CD8-positive, alpha-beta memory T cell (primary cell): ENCODE measurements at regions not wholly inside any gene's neighbourhood (a gene's known extent, or its start where the extent isn't known, plus 50 kb on each side); places are given as distances from the start of the nearest gene placed in this dataset.

Source experiments
- CTCF ChIA-PET: fragments of 350-600 bp; sonication (Branson Sonifier 250); formaldehyde crosslinking; loops from one replicate; lab custom pipeline; 2021; ENCODE audit warnings: antibody characterized with exemption; lab: Charles Lee
- POLR2A ChIA-PET: fragments of 350-600 bp; sonication (Branson Sonifier 250); formaldehyde crosslinking; loops from one replicate; lab custom pipeline; 2021; ENCODE audit warnings: antibody characterized with exemption; lab: Charles Lee
- DNase-seq, 5 donors: peaks; one replicate each; pipeline versions ENCODE4 v3.0.0 to v3.0.0-alpha.2; 2020 to 2022; ENCODE audit warnings: mixed read lengths in 1 of 5
- H3K27ac ChIP-seq: one replicate; pipeline ENCODE4 v1.7.0; 2013; ENCODE audit warnings: low read depth, mild to moderate bottlenecking, low read length, moderate library complexity
- H3K27me3 ChIP-seq: 2 replicates; pipeline ENCODE4 v1.7.0; 2013; ENCODE audit warnings: low read length, mild to moderate bottlenecking; ENCODE audit not compliant: insufficient read depth, poor library complexity, severe bottlenecking
- H3K36me3 ChIP-seq: 2 replicates; pipeline ENCODE4 v1.7.0; 2013; ENCODE audit warnings: mild to moderate bottlenecking, low read length, moderate library complexity; ENCODE audit not compliant: insufficient read depth
- H3K4me1 ChIP-seq: 2 replicates; pipeline ENCODE4 v1.7.0; 2013; ENCODE audit warnings: mild to moderate bottlenecking, low read length, moderate library complexity; ENCODE audit not compliant: insufficient read depth
- H3K4me3 ChIP-seq: 2 replicates; pipeline ENCODE4 v1.7.0; 2013; ENCODE audit warnings: mild to moderate bottlenecking, low read length
- H3K9me3 ChIP-seq: 2 replicates; pipeline ENCODE4 v1.7.0; 2013; ENCODE audit warnings: mild to moderate bottlenecking, low read length
- H3K27ac Mint-ChIP-seq, 8 donors: one replicate each; pipeline ENCODE4 v1.8.0; 2020 to 2021; ENCODE audit warnings: mixed read lengths in 8 of 8, mild to moderate bottlenecking in 6 of 8, inconsistent platforms in 3 of 8, moderate library complexity in 3 of 8
- H3K27me3 Mint-ChIP-seq, 2 donors: one replicate each; pipeline ENCODE4 v1.8.0; 2020 to 2021; ENCODE audit warnings: mixed read lengths in 2 of 2, mild to moderate bottlenecking in 1 of 2, moderate library complexity in 1 of 2
- H3K36me3 Mint-ChIP-seq, 3 donors: one replicate each; pipeline ENCODE4 v1.8.0; 2020 to 2021; ENCODE audit warnings: mixed read lengths in 3 of 3, inconsistent platforms in 1 of 3, mild to moderate bottlenecking in 1 of 3
- H3K4me1 Mint-ChIP-seq, 3 donors: one replicate each; pipeline ENCODE4 v1.8.0; 2020 to 2021; ENCODE audit warnings: mixed read lengths in 3 of 3, inconsistent platforms in 1 of 3, mild to moderate bottlenecking in 1 of 3
- H3K4me3 Mint-ChIP-seq, 7 donors: one replicate each; pipeline ENCODE4 v1.8.0; 2020 to 2021; ENCODE audit warnings: mixed read lengths in 7 of 7, mild to moderate bottlenecking in 6 of 7, moderate library complexity in 4 of 7, inconsistent platforms in 2 of 7
- H3K9me3 Mint-ChIP-seq, 5 donors: one replicate each; pipeline ENCODE4 v1.8.0; 2020 to 2022; ENCODE audit warnings: mixed read lengths in 5 of 5, mild to moderate bottlenecking in 3 of 5, moderate library complexity in 2 of 5, inconsistent platforms in 1 of 5

DNA sequence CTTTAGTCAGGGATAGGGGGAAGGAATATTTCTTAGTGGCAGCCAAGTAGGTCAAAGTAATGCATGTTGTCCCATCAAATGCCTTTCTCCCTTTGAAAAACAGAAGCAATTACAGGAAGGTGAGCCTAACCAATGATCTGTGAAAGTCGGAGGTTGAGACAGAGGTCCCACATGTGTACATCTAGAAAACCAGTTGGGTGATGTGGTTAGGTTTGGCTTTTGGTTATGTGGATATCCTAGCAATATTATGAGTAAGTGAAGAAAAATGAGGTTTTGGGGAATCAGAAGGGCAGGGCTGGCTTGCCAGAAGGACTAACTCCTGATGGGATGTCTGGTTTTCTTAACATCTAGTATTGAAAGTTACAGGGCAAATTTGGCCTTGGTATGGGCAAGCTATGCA is 63.4 kb upstream of the PALM2AKAP2 start:
- POLR2A ChIA-PET, result no interaction called here

DNA sequence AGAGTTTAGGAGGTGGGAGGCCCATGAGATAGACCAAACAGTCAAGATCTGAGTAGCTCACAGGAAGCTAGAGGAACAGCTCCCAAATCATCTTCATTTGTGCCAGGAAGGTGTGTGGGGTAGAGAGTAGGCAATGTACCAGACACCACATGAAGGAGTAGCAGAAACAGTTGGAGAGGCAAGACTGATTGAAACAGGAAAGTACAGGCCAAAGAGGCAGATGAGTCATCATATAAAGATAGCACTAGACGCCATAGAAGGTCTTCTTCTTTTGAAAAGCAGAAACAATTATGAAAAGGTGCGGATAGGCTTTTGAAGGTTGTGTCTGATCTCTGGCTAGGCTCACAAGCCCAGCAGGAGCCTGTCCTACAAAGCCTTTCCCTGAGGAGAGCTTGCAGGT is 62.7 kb upstream of the PALM2AKAP2 start:
- no peak for DNase-seq
- no peak overlapping the region for H3K27ac Mint-ChIP-seq
- Histone ChIP-seq H3K36me3 (no peaks in the 10 kb centered on the region), H3K9me3 (no peaks in the 10 kb centered on the region), H3K4me3 (no peak overlapping the region), H3K27me3 (no peaks in the 10 kb centered on the region), H3K27ac (no peak overlapping the region), H3K4me1 (no peaks in the 10 kb centered on the region)
- ChIA-PET CTCF (no interaction called here), POLR2A (no interaction called here)
- H3K27me3 Mint-ChIP-seq, result peaks cover 0 to 2% of the 10 kb centered on the region in 2 donors
- H3K9me3 Mint-ChIP-seq, result peaks cover 0 to 4% (median 0%) of the 10 kb centered on the region in 5 donors
- H3K4me1 Mint-ChIP-seq, result no peaks in the 10 kb centered on the region
- H3K36me3 Mint-ChIP-seq, result no peaks in the 10 kb centered on the region
- no peak overlapping the region for H3K4me3 Mint-ChIP-seq

More for the DNA sequence above, 63.4 kb upstream of the PALM2AKAP2 start:
- Mint-ChIP-seq H3K4me1 (no peaks in the 10 kb centered on the region), H3K4me3 (no peak overlapping the region), H3K27me3 (peaks cover 0 to 2% of the 10 kb centered on the region in 2 donors), H3K9me3 (no peaks in the 10 kb centered on the region), H3K27ac (no peak overlapping the region), H3K36me3 (no peaks in the 10 kb centered on the region)
- no peak overlapping the region for H3K27ac ChIP-seq
- DNase-seq, result no peak
- no peaks in the 10 kb centered on the region for H3K4me1 ChIP-seq
- H3K36me3 ChIP-seq, result no peaks in the 10 kb centered on the region
- no peaks in the 10 kb centered on the region for H3K9me3 ChIP-seq
- CTCF ChIA-PET, result no interaction called here
- no peaks in the 10 kb centered on the region for H3K27me3 ChIP-seq
- H3K4me3 ChIP-seq, result no peak overlapping the region

DNA sequence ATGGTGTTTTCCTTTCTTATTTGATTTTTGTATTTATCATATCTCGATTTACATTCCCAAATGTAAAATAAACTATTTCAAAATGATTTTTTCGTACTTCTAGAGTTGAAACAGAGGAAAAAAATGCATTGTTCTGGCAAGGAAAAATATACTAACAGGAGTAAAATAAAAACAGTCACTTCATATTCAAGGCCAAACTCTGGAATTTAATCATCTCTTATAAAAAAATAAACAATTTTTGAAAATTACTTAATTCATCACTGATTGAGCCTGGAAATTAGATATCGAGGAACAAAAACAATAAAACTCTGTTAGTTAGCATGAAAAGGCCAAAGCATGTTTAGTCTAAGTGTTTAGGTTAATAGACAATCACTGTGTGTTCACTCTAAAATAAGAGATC is 61.1 kb upstream of the PALM2AKAP2 start:
- no peaks in the 10 kb centered on the region for H3K36me3 Mint-ChIP-seq
- no peaks in the 10 kb centered on the region for H3K9me3 ChIP-seq
- no peaks in the 10 kb centered on the region for H3K27me3 ChIP-seq
- no peak for DNase-seq
- no peak overlapping the region for H3K4me3 ChIP-seq
- H3K27ac Mint-ChIP-seq, result no peak overlapping the region
- H3K4me1 ChIP-seq, result no peaks in the 10 kb centered on the region
- ChIA-PET POLR2A (no interaction called here), CTCF (no interaction called here)
- peaks cover 0 to 4% of the 10 kb centered on the region in 2 donors for H3K27me3 Mint-ChIP-seq
- H3K36me3 ChIP-seq, result no peaks in the 10 kb centered on the region
- H3K4me3 Mint-ChIP-seq, result no peak overlapping the region
- peaks cover 0 to 6% (median 3%) of the 10 kb centered on the region in 5 donors for H3K9me3 Mint-ChIP-seq
- no peak overlapping the region for H3K27ac ChIP-seq
- H3K4me1 Mint-ChIP-seq, result no peaks in the 10 kb centered on the region

DNA sequence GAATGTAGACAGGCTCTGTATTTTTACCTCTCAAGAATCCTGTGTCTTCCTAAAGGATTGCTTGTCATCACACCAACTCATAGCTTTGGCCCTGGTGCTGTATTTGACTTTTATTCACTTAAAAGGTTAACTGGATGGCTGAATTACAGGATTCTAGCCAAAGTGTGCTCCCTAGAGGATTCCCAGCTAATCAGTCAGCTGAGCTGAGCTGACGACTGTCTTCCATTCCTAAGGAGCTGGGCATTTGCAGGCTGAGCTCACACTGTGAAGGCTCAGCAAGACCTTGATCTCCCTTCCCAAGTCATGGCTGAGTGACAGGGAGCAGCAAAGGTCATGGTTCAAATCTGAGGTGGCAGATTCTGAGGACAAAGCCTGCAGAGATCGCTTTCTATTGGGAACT is 59.0 kb upstream of the PALM2AKAP2 start:
- no peak overlapping the region for H3K27ac Mint-ChIP-seq
- H3K27me3 ChIP-seq, result no peaks in the 10 kb centered on the region
- peaks cover 0 to 2% of the 10 kb centered on the region in 2 donors for H3K27me3 Mint-ChIP-seq
- no peak overlapping the region for H3K27ac ChIP-seq
- H3K4me3 Mint-ChIP-seq, result no peak overlapping the region
- no peaks in the 10 kb centered on the region for H3K4me1 Mint-ChIP-seq
- DNase-seq, result no peak
- no peaks in the 10 kb centered on the region for H3K36me3 ChIP-seq
- H3K4me3 ChIP-seq, result no peak overlapping the region
- H3K4me1 ChIP-seq, result no peaks in the 10 kb centered on the region
- no peaks in the 10 kb centered on the region for H3K9me3 ChIP-seq
- peaks cover 0 to 6% (median 4%) of the 10 kb centered on the region in 5 donors for H3K9me3 Mint-ChIP-seq
- no peaks in the 10 kb centered on the region for H3K36me3 Mint-ChIP-seq
- POLR2A ChIA-PET, result no interaction called here
- CTCF ChIA-PET, result no interaction called here

DNA sequence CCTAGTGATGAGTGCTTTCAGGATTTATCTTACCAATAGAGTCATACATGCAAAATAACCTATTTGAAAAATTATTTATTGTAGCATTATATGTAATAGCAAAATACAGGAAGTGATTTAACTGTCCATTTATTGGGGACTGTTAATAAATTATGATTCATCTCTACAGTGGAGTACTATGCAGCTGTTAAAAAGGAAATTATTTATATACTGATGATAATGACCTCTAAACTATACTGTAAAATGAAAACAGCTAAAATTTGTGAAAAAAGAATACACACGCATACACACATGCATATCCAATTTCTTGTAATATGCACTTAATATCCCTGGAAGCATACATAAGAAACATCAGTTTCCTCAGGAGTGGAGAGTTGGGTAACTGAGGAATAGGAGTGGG is 58.0 kb upstream of the PALM2AKAP2 start:
- H3K4me1 ChIP-seq, result no peaks in the 10 kb centered on the region
- Mint-ChIP-seq H3K9me3 (peaks cover 0 to 7% (median 5%) of the 10 kb centered on the region in 5 donors), H3K4me1 (no peaks in the 10 kb centered on the region), H3K27me3 (peaks cover 0 to 2% of the 10 kb centered on the region in 2 donors), H3K4me3 (no peak overlapping the region), H3K36me3 (no peaks in the 10 kb centered on the region), H3K27ac (no peak overlapping the region)
- ChIA-PET CTCF (no interaction called here), POLR2A (no interaction called here)
- no peaks in the 10 kb centered on the region for H3K9me3 ChIP-seq
- no peaks in the 10 kb centered on the region for H3K36me3 ChIP-seq
- no peak overlapping the region for H3K4me3 ChIP-seq
- H3K27ac ChIP-seq, result no peak overlapping the region
- no peaks in the 10 kb centered on the region for H3K27me3 ChIP-seq
- DNase-seq, result no peak

DNA sequence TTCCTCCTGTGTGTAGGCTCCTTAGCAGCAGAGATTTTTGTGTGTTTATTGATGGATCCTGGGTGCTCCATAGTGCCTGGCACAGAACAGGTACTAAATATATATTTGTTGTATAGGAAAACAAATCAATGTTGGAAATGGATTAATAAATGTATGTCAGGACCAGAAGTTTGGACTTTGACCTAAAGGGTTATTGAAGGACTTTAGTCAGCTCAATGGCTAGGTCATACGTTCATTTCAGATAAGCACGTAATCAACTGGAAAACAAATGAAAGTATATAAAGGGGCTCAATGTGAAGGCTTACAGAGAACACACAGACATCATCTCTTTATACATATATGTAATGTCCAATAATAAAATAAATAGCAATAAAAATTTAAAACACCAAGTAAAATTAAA is 56.2 kb upstream of the PALM2AKAP2 start:
- Histone ChIP-seq H3K9me3 (no peaks in the 10 kb centered on the region), H3K36me3 (no peaks in the 10 kb centered on the region), H3K4me3 (no peak overlapping the region), H3K27me3 (no peaks in the 10 kb centered on the region), H3K4me1 (no peaks in the 10 kb centered on the region), H3K27ac (no peak overlapping the region)
- Mint-ChIP-seq H3K4me3 (no peak overlapping the region), H3K36me3 (no peaks in the 10 kb centered on the region), H3K9me3 (peaks cover 0 to 9% (median 6%) of the 10 kb centered on the region in 5 donors), H3K4me1 (no peaks in the 10 kb centered on the region), H3K27me3 (peaks cover 0 to 2% of the 10 kb centered on the region in 2 donors), H3K27ac (no peak overlapping the region)
- no peak for DNase-seq
- ChIA-PET CTCF (no interaction called here), POLR2A (no interaction called here)

DNA sequence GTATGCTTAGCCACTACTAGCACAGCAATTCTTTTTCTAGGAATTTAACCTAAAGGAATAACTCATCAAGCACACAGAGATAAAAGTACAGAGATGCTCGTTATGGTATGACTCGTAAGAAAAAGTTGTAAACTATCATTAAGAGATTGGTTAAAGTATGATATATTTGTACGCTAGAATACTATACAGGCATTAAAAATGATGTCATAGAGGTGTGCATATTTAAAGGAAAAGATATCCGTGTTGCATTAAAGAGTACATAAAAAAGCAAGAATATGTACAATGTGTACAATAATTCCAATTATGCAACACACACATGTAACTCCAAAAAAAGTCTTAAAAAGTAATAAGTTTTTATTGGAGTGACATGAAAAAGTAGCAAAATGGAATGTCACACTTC is 54.5 kb upstream of the PALM2AKAP2 start:
- H3K27me3 ChIP-seq, result no peaks in the 10 kb centered on the region
- CTCF ChIA-PET, result no interaction called here

DNA sequence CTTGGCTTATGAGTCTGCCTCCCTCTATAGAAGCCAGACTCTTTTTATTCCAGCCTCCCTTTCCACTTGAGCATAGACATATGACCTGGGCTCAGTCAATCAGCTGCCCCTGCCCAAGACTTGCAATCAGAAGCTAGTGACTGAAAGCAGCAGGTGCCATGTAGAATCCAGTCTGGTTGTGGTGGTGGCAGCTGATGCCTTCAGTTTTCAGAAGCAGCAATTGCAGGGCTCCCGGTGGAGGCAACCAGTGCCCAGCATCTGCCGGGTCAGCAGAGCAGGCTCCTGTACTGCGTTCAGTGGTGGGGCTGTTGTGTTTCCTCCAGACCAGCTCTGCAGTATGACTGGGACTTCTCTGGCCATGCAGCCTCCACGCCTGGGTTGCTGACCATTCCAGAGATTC is 53.9 kb upstream of the PALM2AKAP2 start:
- Histone ChIP-seq H3K27me3 (no peaks in the 10 kb centered on the region), H3K27ac (no peak overlapping the region), H3K9me3 (no peaks in the 10 kb centered on the region), H3K36me3 (no peaks in the 10 kb centered on the region), H3K4me3 (no peak overlapping the region), H3K4me1 (no peaks in the 10 kb centered on the region)
- Mint-ChIP-seq H3K36me3 (no peaks in the 10 kb centered on the region), H3K9me3 (peaks cover 0 to 9% (median 6%) of the 10 kb centered on the region in 5 donors), H3K4me3 (no peak overlapping the region), H3K27ac (no peak overlapping the region), H3K4me1 (no peaks in the 10 kb centered on the region), H3K27me3 (peaks cover 0 to 2% of the 10 kb centered on the region in 2 donors)
- no peak for DNase-seq
- ChIA-PET CTCF (no interaction called here), POLR2A (no interaction called here)

More for the DNA sequence above, 54.5 kb upstream of the PALM2AKAP2 start:
- Histone ChIP-seq H3K4me3 (no peak overlapping the region), H3K4me1 (no peaks in the 10 kb centered on the region), H3K9me3 (no peaks in the 10 kb centered on the region), H3K27ac (no peak overlapping the region), H3K36me3 (no peaks in the 10 kb centered on the region)
- POLR2A ChIA-PET, result no interaction called here
- Mint-ChIP-seq H3K9me3 (peaks cover 0 to 9% (median 6%) of the 10 kb centered on the region in 5 donors), H3K27me3 (peaks cover 0 to 2% of the 10 kb centered on the region in 2 donors), H3K4me1 (no peaks in the 10 kb centered on the region), H3K4me3 (no peak overlapping the region), H3K27ac (no peak overlapping the region), H3K36me3 (no peaks in the 10 kb centered on the region)
- no peak for DNase-seq
